Transverse colon (tissue), 3 donors: ENCODE measurements at regions not wholly inside any gene's neighbourhood (a gene's known extent, or its start where the extent isn't known, plus 50 kb on each side); places are given as distances from the start of the nearest gene placed in this dataset.

ENCODE experiments used
- EP300 ChIP-seq: sonication (generic); formaldehyde crosslinking; IDR thresholded peaks from one replicate; pipeline ENCODE4 v1.6.1; 2017; ENCODE audit warnings: antibody characterized with exemption, low read depth
- TF ChIP-seq, protein P1 (sequence below), 5 experiments: fragments of 200-600 bp in 3 of 5; fragments of 450-650 bp in 2 of 5; sonication (generic) in 3 of 5; IDR thresholded peaks; 1 replicate in 2 of 5; 2 replicates in 3 of 5; pipeline ENCODE4 v1.5.1; 2016 to 2017; ENCODE audit warnings: antibody characterized with exemption in 5 of 5, inconsistent platforms in 3 of 5, mild to moderate bottlenecking in 2 of 5, moderate library complexity in 1 of 5

DNA sequence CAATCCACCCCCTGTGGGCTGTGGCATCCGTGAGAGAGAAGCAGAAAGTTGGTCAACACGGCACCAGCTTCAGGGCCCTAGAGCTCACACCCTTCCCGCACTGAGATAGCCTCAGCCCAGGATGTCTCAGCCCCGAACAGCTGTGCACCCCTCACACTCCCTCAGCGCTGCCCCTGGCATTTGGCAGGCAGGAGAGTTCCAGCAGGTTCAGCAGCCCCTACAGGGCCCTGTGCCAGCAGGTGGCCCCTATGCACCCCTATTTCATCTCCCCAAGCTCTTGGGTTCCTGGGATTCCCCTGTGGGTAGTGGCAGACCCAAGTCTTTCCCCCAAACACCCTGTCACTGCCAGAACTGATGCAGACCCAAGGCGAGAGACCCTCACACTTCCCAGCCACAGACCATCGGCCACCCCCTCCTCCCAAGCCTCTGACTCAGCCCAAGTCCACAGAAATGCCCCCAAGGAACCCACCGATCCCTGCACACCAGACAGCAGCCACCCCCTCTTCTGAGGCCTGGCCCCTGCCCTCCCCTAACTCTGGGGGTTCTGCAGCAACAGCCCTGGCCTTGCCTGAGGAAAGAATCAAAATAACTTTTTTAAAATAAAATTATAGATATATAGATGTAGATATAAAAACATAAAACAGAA lies 183.6 kb downstream of the IGLL1 start:
- TF ChIP-seq, protein P1, sequence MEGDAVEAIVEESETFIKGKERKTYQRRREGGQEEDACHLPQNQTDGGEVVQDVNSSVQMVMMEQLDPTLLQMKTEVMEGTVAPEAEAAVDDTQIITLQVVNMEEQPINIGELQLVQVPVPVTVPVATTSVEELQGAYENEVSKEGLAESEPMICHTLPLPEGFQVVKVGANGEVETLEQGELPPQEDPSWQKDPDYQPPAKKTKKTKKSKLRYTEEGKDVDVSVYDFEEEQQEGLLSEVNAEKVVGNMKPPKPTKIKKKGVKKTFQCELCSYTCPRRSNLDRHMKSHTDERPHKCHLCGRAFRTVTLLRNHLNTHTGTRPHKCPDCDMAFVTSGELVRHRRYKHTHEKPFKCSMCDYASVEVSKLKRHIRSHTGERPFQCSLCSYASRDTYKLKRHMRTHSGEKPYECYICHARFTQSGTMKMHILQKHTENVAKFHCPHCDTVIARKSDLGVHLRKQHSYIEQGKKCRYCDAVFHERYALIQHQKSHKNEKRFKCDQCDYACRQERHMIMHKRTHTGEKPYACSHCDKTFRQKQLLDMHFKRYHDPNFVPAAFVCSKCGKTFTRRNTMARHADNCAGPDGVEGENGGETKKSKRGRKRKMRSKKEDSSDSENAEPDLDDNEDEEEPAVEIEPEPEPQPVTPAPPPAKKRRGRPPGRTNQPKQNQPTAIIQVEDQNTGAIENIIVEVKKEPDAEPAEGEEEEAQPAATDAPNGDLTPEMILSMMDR (IDR thresholded peaks at IDR 0.05), result no peak
- no peak for TF ChIP-seq EP300
